PC-9 (cell line): ENCODE measurements at regions not wholly inside any gene's neighbourhood (a gene's known extent, or its start where the extent isn't known, plus 50 kb on each side); places are given as distances from the start of the nearest gene placed in this dataset.

Experiments used
- BruUV-seq: library from RNA; stranded (reverse); fragments of 400-500 nt; replicated peaks from 2 replicates; lab custom pipeline; 2021; lab: Mats Ljungman, UMichigan
- CTCF ChIA-PET: fragments of 300-600 bp; sonication (Branson Sonifier 250); formaldehyde crosslinking; loops from one replicate; lab custom pipeline; 2022; ENCODE audit warnings: antibody characterized with exemption; lab: Charles Lee
- POLR2A ChIA-PET: fragments of 300-600 bp; sonication (Branson Sonifier 250); formaldehyde crosslinking; loops from one replicate; lab custom pipeline; 2022; ENCODE audit warnings: antibody characterized with exemption; ENCODE audit not compliant: unreplicated experiment; lab: Charles Lee
- DNase-seq, 2 experiments: peaks; one replicate each; pipeline versions ENCODE4 v3.0.0 to v3.0.0-alpha.2; 2015 to 2022; ENCODE audit warnings: mixed read lengths in 1 of 2
- H2AFZ ChIP-seq: fragments of 200-600 bp; sonication (generic); 2 replicates; pipeline ENCODE4 v1.8.1; 2017; ENCODE audit warnings: antibody characterized with exemption
- H3F3A ChIP-seq: fragments of 200-600 bp; sonication (generic); 2 replicates; pipeline ENCODE4 v1.8.1; 2017; ENCODE audit warnings: antibody characterized with exemption, mild to moderate bottlenecking, low read depth; ENCODE audit not compliant: insufficient read depth
- H3K27ac ChIP-seq: fragments of 200-600 bp; sonication (generic); 2 replicates; pipeline ENCODE4 v1.6.1; 2016; ENCODE audit warnings: mixed run types
- H3K27me3 ChIP-seq: fragments of 200-600 bp; sonication (generic); 2 replicates; pipeline ENCODE4 v1.6.1; 2016; ENCODE audit warnings: low read depth, mixed run types; ENCODE audit not compliant: insufficient read depth
- H3K36me3 ChIP-seq: fragments of 200-600 bp; sonication (generic); 2 replicates; pipeline ENCODE4 v1.6.1; 2016; ENCODE audit warnings: low read depth, mixed run types
- H3K4me1 ChIP-seq: fragments of 200-600 bp; sonication (generic); replicated peaks from 2 replicates; pipeline ENCODE4 v1.6.1; 2016; ENCODE audit warnings: mixed run types; ENCODE audit not compliant: insufficient read depth
- H3K4me2 ChIP-seq: fragments of 200-600 bp; sonication (generic); 2 replicates; pipeline ENCODE4 v1.6.1; 2017; ENCODE audit warnings: mixed run types
- H3K4me3 ChIP-seq: fragments of 200-600 bp; sonication (generic); 2 replicates; pipeline ENCODE4 v1.6.1; 2016; ENCODE audit warnings: mixed run types
- H3K79me2 ChIP-seq: fragments of 200-600 bp; sonication (generic); 2 replicates; pipeline ENCODE4 v1.6.1; 2017; ENCODE audit warnings: low read depth, mixed run types
- H3K9me2 ChIP-seq: fragments of 200-600 bp; sonication (generic); 2 replicates; pipeline ENCODE4 v1.8.1; 2017; ENCODE audit warnings: mild to moderate bottlenecking; ENCODE audit not compliant: insufficient read depth
- H3K9me3 ChIP-seq: fragments of 200-600 bp; sonication (generic); 2 replicates; pipeline ENCODE4 v1.8.1; 2016; ENCODE audit warnings: low read depth; ENCODE audit not compliant: insufficient read depth
- H4K20me1 ChIP-seq: fragments of 200-600 bp; sonication (generic); 2 replicates; pipeline ENCODE4 v1.8.1; 2017; ENCODE audit not compliant: insufficient read depth
- EZH2 ChIP-seq: fragments of 200-600 bp; sonication (generic); IDR thresholded peaks from 2 replicates; pipeline ENCODE4 v1.8.0; 2017; ENCODE audit warnings: antibody characterized with exemption, low read depth
- intact Hi-C: fragments of 100-400 bp; cut with micrococcal nuclease; formaldehyde crosslinking; loops from one replicate; pipeline ENCODE4 v1.10.0; 2022; ENCODE audit not compliant: unreplicated experiment
- TF ChIP-seq, protein P1 (sequence below): fragments of 200-600 bp; sonication (generic); conservative IDR thresholded peaks from 2 replicates; pipeline ENCODE4 v1.6.1; 2017; ENCODE audit warnings: mixed run types, antibody characterized with exemption, mild to moderate bottlenecking, moderate library complexity

DNA sequence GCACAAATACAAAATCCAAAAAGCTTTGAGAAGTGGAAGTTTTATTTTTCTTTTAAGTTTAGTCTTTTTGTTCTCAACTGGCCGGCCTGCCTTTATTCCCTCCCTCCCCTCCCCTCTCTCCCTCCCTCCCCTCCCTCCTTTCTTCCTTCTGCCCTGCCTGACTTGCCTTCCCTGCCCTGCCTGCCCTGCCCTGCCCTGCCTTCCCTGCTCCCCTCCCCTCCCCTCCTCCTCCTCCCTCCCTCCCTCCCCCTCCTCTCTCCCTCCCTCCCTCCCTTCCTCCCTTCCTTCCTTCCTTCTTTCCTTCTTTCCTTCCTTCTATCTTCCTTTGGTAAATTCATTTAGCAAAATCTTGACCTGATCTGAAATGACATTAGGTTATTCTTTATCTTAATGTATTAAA, 69.8 kb upstream of the LIMCH1 start:
- CTCF ChIA-PET: interaction anchor here (0.5 kb wide), 1 partner anchor 21 kb away, joined by 3 read pairs; no protein-coding TSS in a partner anchor
- Histone ChIP-seq H4K20me1 (no peaks in the 10 kb centered on the region), H3K27ac (no peak overlapping the region), H2AFZ (no peak overlapping the region), H3F3A (no peaks in the 10 kb centered on the region), H3K27me3 (no peaks in the 10 kb centered on the region), H3K4me2 (no peak overlapping the region), H3K9me2 (no peaks in the 10 kb centered on the region), H3K4me3 (no peak overlapping the region), H3K79me2 (peaks cover 11% of the 10 kb centered on the region), H3K9me3 (no peaks in the 10 kb centered on the region), H3K36me3 (0 out of 2 replicates have a peak, but pooled peaks cover 7% of the 10 kb centered on the region), H3K4me1 (no peaks in the 10 kb centered on the region; the same call in 1 of the 2 replicates)
- TF ChIP-seq, protein P1, sequence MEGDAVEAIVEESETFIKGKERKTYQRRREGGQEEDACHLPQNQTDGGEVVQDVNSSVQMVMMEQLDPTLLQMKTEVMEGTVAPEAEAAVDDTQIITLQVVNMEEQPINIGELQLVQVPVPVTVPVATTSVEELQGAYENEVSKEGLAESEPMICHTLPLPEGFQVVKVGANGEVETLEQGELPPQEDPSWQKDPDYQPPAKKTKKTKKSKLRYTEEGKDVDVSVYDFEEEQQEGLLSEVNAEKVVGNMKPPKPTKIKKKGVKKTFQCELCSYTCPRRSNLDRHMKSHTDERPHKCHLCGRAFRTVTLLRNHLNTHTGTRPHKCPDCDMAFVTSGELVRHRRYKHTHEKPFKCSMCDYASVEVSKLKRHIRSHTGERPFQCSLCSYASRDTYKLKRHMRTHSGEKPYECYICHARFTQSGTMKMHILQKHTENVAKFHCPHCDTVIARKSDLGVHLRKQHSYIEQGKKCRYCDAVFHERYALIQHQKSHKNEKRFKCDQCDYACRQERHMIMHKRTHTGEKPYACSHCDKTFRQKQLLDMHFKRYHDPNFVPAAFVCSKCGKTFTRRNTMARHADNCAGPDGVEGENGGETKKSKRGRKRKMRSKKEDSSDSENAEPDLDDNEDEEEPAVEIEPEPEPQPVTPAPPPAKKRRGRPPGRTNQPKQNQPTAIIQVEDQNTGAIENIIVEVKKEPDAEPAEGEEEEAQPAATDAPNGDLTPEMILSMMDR: no peak
- TF ChIP-seq EZH2: no peak
- no TSS peak for BruUV-seq
- no peak for DNase-seq
- intact Hi-C loops: no loop called here
- POLR2A ChIA-PET: no interaction called here

DNA sequence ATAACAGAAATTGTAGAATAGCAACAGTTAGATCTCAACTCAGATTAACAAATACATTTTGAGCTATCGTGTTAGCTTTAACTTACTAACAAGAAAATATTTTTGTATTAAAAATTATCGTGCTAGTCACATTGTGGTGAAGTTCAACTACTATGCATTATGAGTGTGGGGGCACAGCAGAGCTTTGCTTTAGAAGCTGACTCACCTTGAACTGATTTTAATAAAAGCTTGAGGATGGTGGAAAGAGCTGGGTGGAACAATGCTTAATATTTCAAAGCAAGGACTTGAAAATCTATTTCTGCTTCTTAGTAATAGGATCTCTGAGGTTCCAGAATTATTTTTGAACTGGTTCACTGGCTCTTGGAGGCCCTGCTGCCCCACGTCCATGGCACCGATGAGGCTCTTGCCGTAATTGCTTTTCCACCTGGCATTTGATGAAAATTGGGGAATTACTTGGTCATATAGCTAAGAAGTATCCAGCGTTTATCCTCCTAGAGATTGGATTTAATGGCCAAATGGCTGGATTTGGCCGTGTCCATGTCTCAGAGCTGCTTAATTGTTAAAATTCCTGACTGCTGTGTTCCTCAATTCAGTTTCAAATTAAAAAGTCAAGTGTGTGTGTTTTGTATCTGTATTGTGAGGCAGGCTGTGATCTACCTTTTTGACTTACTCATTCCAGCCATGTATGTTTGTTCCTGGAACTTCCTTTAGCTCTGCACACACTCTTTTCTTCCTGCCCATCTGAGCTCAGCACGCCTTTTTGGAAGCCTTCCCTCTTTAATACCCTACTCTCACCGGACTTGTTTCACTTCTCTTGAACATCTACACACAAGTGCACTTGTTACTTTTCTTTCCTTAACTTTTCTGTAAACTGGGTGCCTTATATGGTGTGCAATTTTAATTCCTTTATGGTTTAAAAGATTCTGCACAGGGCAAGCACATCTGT, 66.6 kb upstream of the LIMCH1 start:
- H3K9me3 ChIP-seq: no peaks in the 10 kb centered on the region
- H2AFZ ChIP-seq: no peak overlapping the region
- no TSS peak for BruUV-seq
- no peak overlapping the region for H3K4me3 ChIP-seq
- H4K20me1 ChIP-seq: no peaks in the 10 kb centered on the region
- H3K36me3 ChIP-seq: peaks cover 12% of the 10 kb centered on the region; the same call in 1 of the 2 replicates
- H3K9me2 ChIP-seq: no peaks in the 10 kb centered on the region
- DNase-seq: no peak
- peaks cover 25% of the 10 kb centered on the region for H3K4me1 ChIP-seq
- ChIA-PET CTCF (interaction anchor here (0.7 to 1.1 kb wide), 2 partner anchors 59 to 482 kb away, joined by 3 to 13 read pairs; no protein-coding TSS in a partner anchor), POLR2A (interaction anchor here (0.6 kb wide), 1 partner anchor 302 kb away, joined by 3 read pairs; no protein-coding TSS in a partner anchor)
- H3K4me2 ChIP-seq: no peak overlapping the region
- intact Hi-C loops: no loop called here
- peaks cover 15% of the 10 kb centered on the region for H3F3A ChIP-seq
- no peaks in the 10 kb centered on the region for H3K27me3 ChIP-seq
- H3K27ac ChIP-seq: no peak overlapping the region
- TF ChIP-seq, protein P1: no peak
- TF ChIP-seq EZH2: no peak
- H3K79me2 ChIP-seq: peaks cover 32% of the 10 kb centered on the region

DNA sequence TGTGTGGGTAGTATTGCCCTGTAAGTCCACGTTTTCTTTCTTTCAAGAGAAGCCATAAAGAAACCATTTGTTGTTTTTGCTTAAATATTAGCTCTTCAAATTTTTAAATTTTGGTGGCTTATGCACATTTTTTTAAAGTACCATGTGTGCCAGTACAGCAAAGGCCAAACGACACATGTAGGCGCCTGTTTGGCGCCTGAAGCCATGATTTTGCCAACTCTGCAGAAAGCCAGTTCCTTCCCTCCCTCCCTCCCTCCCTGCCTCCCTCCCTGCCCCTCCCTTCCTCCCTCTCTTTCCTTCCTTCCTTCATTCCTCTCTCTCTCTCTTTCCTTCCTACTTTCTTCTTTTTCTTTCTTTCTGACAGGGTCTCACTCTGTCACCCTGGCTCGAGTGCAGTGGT, 65.9 kb upstream of the LIMCH1 start:
- Histone ChIP-seq H3K4me2 (no peak overlapping the region), H3F3A (peaks cover 15% of the 10 kb centered on the region), H3K9me3 (no peaks in the 10 kb centered on the region), H3K27ac (no peak overlapping the region), H4K20me1 (no peaks in the 10 kb centered on the region), H3K9me2 (no peaks in the 10 kb centered on the region), H2AFZ (no peak overlapping the region), H3K27me3 (no peaks in the 10 kb centered on the region), H3K4me3 (no peak overlapping the region), H3K79me2 (peaks cover 37% of the 10 kb centered on the region), H3K36me3 (peaks cover 18% of the 10 kb centered on the region; the same call in 1 of the 2 replicates), H3K4me1 (peaks cover 26% of the 10 kb centered on the region)
- intact Hi-C loops: no loop called here
- CTCF ChIA-PET: interaction anchor here (1.1 kb wide), 1 partner anchor 58 kb away, joined by 3 read pairs; no protein-coding TSS in a partner anchor
- POLR2A ChIA-PET: interaction anchor here (0.6 kb wide), 1 partner anchor 303 kb away, joined by 3 read pairs; no protein-coding TSS in a partner anchor
- no TSS peak for BruUV-seq
- TF ChIP-seq EZH2: no peak
- TF ChIP-seq, protein P1: no peak
- DNase-seq: no peak
